GM18858 (cell line): ENCODE measurements at regions not wholly inside any gene's neighbourhood (a gene's known extent, or its start where the extent isn't known, plus 50 kb on each side); places are given as distances from the start of the nearest gene placed in this dataset.

Experiments used
- ATAC-seq: cut with Tn5 transposase; IDR thresholded peaks from one replicate; pipeline ENCODE4 v1.9.1; 2021; ENCODE audit not compliant: unreplicated experiment

- ATAC-seq, result no peak
Measured at GRCh38 chr17:77769762-77770161, 188.7 kb upstream of the TNRC6C start.

- ATAC-seq, result no peak
Measured at GRCh38 chr17:77770331-77771105, 188.0 kb upstream of the TNRC6C start.

- no peak for ATAC-seq
Measured at GRCh38 chr17:77771145-77771544, 187.4 kb upstream of the TNRC6C start.

- ATAC-seq, result no peak
Measured at GRCh38 chr17:77771587-77771986, 186.9 kb upstream of the TNRC6C start.

- ATAC-seq, result no peak
Measured at GRCh38 chr17:77771998-77772397, 186.5 kb upstream of the TNRC6C start.

- no peak for ATAC-seq
Measured at GRCh38 chr17:77772461-77772897, 186.0 kb upstream of the TNRC6C start.

GRCh38 chr17:77772899-77773358 lies 185.6 kb upstream of the TNRC6C start:
- no peak for ATAC-seq

GRCh38 chr17:77774182-77774581 lies 184.3 kb upstream of the TNRC6C start:
- ATAC-seq, result no peak

- ATAC-seq, result no peak
Measured at GRCh38 chr17:77778636-77779489, 179.6 kb upstream of the TNRC6C start.

GRCh38 chr17:77779711-77780539 lies 178.6 kb upstream of the TNRC6C start:
- ATAC-seq, result no peak

GRCh38 chr17:77781536-77781935 lies 177.0 kb upstream of the TNRC6C start:
- no peak for ATAC-seq

GRCh38 chr17:77782201-77782600 lies 176.3 kb upstream of the TNRC6C start:
- ATAC-seq, result no peak

GRCh38 chr17:77782611-77783010 lies 175.9 kb upstream of the TNRC6C start:
- no peak for ATAC-seq

GRCh38 chr17:77783991-77784820 lies 174.3 kb upstream of the TNRC6C start:
- ATAC-seq, result no peak

GRCh38 chr17:77785312-77785905 lies 173.1 kb upstream of the TNRC6C start:
- no peak for ATAC-seq

- no peak for ATAC-seq
Measured at GRCh38 chr17:77786090-77786489, 172.4 kb upstream of the TNRC6C start.

GRCh38 chr17:77786740-77787505 lies 171.6 kb upstream of the TNRC6C start:
- ATAC-seq, result no peak

GRCh38 chr17:77790143-77790829 lies 168.2 kb upstream of the TNRC6C start:
- ATAC-seq, result no peak

- no peak for ATAC-seq
Measured at GRCh38 chr17:77792626-77793025, 165.9 kb upstream of the TNRC6C start.
